ENCODE measurements at regions not wholly inside any gene's neighbourhood (a gene's known extent, or its start where the extent isn't known, plus 50 kb on each side); places are given as distances from the start of the nearest gene placed in this dataset.
"Not testable (repeated sequence)": the region's sequence is repeated elsewhere in the genome, so short reads cannot be mapped to it uniquely, and the experiment has no call there.

- DNase-seq (ENCODE audit: low read depth) = peak; percentile 67
Measured at GRCh38 chr3:153029350-153029749, 132.7 kb upstream of the RAP2B start.

- DNase-seq (ENCODE audit: low read depth) = no peak
Measured at GRCh38 chr3:153032891-153033290, 129.1 kb upstream of the RAP2B start.

GRCh38 chr3:153036846-153037245, 125.2 kb upstream of the RAP2B start:
- DNase-seq (ENCODE audit: low read depth) = no peak

- DNase-seq (ENCODE audit: low read depth) = no peak
Measured at GRCh38 chr3:153038367-153038766, 123.7 kb upstream of the RAP2B start.

- no peak for DNase-seq (ENCODE audit: low read depth)
Measured at GRCh38 chr3:153038779-153039178, 123.2 kb upstream of the RAP2B start.

GRCh38 chr3:153041181-153041580, 120.8 kb upstream of the RAP2B start:
- DNase-seq (ENCODE audit: low read depth) = no peak

DNA sequence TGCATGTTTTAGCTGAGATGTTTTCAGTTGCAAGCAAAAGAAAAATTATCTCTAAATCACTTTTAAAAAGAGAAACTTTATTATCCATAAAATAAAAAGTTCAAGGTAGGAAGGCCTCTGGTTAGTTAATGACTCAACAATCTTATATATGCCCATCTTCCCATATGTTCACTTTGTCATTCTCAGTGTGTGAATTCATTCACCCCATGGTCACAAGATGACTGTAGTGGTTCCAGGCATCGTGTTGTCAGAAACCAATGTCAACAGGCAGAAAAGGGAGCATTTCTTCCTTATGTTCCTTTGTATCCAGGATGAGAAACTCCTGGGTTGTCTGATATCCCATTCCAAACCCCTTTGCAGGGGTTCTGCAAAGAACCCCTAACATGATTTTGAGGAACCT, 119.9 kb upstream of the RAP2B start:
- DNase-seq (ENCODE audit: low read depth) = no peak

DNA sequence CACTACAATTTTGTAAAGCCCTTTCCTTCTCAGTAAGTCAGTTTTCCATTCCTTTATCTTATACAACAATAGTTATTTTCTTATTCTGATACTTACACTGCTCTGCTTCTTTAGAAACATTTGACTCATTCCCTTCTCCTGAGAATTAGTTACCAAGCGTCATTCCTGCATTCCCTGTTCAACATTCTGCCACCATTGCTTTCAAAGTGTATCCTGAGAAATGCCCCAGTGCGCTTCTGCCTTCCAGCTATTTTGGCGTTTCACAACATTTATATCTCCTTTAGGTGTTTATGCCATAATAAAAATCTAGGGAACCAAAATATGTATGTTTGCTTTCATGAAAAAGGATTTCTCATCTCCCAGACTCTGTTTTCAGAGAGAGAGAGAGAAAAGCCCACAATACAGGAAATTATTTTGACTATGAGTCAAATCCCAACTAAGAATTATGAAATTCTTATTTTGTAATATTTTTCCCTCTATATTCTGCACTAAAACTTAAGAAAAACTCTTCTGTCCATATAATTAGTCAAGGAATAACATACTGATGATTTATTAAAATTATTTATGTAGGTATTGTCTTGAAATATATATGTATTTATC, 118.2 kb upstream of the RAP2B start:
- no peak for DNase-seq (ENCODE audit: low read depth)

DNA sequence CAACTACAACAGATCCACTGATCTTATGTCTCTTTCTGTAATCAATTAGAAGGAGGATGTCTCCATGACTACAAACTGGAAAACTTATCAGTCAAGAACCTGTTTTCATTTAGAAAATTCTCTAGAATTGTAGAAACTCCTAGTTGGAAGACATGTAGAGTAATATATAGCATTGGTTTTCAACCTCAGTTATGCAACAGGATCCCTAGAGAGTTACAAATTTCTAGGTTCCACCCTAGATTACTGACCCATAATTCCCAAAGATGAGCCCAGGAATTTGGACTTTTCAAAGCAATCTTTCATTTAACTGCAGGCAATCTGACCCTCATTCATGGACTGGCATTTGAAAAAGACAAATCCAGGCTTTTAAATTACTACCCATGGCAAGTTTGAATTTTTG, 116.9 kb upstream of the RAP2B start:
- DNase-seq (ENCODE audit: low read depth) = no peak

GRCh38 chr3:153050978-153051377, 111.0 kb upstream of the RAP2B start:
- no peak for DNase-seq (ENCODE audit: low read depth)

DNA sequence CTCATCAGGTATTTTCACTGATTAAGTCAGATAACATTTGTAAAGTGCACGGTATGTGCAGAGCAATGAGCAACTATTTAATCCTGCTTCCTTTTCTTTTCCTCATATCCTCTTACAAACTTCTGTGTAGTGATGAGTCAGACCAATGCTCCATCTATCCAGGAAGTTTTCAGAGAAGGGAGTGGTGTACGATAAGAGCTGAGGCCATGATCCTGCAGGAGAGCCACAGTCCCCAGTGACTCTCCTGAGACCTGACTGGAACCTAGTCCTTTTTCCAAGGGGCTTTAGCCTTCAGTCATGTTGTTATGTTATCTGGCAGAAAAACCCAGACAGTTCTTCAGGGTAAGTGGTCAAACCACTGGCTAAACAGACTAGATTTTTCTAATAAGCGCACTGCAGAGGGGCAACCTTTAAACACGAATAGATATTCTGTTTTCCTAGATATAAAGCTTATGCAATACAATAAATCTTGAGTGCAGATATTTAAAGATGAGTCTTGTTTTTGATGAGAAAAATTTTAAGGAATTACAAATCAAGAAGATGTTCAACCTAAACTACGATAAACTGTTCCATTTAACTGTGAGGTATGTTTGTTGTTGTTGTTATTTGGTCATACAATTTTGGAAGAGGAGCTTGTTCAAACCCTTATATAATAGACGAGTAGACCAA, 110.5 kb upstream of the RAP2B start:
- peak; percentile 83 for DNase-seq (ENCODE audit: low read depth)

GRCh38 chr3:153052096-153052460, 109.9 kb upstream of the RAP2B start:
- DNase-seq (ENCODE audit: low read depth) = peak; percentile 85

- DNase-seq (ENCODE audit: low read depth) = no peak
Measured at GRCh38 chr3:153055217-153055616, 106.8 kb upstream of the RAP2B start.

DNA sequence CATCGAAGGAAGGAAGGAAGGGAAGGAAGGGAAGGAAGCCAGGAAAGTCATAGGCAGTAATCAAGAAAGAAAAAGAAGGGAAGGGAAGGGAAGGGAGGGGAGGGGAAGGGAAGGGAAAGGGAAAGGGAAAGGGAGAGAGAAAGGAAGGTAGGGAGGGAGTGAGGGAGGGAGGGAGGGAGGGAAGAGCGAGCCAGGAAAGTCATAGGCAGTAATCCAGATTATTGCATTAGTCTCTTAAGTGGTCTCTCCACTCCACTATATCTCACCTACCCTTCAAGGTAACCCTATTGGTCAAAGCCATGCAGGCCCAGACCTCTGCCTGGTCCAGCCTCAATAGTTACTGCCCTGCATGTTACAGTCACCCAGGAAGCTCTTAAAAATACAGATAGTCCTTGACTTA, 106.2 kb upstream of the RAP2B start:
- no peak for DNase-seq (ENCODE audit: low read depth)

DNA sequence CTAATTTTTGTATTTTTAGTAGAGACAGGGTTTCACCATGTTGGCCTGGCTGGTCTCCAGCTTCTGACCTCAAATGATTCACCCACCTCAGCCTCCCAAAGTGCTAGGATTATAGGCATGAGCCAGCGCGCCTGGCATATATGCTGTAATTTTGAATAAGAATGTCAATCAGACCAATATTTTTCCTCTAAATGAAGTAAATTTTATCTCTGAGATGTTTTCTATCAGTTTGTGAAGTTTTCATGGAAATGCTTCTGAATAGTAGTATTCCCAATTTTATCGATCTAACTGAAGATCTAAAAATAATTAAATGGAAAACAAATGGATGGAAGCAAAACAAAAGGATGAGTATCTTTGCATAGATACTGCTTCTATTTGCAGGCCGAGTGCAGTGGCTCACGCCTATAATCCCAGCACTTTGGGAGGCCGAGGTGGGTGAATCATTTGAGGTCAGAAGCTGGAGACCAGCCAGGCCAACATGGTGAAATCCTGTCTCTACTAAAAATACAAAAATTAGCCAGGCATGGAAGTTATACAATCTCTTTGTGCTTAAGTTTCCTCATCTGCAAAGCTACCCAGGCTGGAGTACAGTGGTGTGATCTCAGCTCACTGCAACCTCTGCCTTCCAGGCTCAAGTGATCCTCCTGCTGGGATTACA, 103.9 kb upstream of the RAP2B start:
- DNase-seq (ENCODE audit: low read depth) = not testable (repeated sequence)

GRCh38 chr3:153060346-153060745, 101.7 kb upstream of the RAP2B start:
- DNase-seq (ENCODE audit: low read depth) = no peak

GRCh38 chr3:153061938-153062528, 100.0 kb upstream of the RAP2B start:
- DNase-seq (ENCODE audit: low read depth) = no peak

DNA sequence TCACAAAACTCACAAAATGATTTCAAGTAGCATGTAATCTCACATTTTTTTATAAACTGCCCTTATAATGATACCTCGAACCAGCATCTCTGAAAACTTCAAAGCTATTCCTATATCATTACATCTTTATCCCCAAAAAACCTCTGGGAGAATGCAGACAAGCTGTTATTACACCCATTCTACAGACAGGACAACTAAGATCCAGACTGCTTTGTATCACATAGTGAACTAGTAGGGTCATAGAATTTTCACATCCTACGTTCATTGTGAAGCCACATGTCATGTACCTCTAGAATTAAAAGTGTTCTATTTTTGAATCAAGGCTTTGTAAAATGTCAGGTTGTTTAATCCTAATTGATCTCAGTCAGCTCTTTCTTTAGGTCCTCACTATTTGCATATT, 98.7 kb upstream of the RAP2B start:
- no peak for DNase-seq (ENCODE audit: low read depth)

DNA sequence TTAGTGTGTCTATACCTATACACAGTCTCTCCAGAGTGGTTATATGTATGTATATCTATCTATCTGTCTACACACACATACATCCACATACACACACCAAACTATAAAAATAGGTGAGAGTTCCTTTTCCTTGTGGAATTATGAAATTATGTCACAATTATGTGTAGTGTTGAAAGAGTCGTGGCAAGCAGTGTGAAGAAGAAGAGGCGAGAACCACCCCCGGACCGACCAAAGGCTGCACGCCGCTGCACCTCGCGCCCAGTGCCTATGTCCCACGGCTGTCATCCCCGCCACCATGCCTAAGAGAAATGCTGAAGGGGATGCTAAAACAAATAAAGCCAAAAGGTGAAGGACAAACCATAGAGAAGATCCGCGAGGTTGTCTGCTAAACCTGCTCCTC, 95.0 kb upstream of the RAP2B start:
- no peak for DNase-seq (ENCODE audit: low read depth)

DNA sequence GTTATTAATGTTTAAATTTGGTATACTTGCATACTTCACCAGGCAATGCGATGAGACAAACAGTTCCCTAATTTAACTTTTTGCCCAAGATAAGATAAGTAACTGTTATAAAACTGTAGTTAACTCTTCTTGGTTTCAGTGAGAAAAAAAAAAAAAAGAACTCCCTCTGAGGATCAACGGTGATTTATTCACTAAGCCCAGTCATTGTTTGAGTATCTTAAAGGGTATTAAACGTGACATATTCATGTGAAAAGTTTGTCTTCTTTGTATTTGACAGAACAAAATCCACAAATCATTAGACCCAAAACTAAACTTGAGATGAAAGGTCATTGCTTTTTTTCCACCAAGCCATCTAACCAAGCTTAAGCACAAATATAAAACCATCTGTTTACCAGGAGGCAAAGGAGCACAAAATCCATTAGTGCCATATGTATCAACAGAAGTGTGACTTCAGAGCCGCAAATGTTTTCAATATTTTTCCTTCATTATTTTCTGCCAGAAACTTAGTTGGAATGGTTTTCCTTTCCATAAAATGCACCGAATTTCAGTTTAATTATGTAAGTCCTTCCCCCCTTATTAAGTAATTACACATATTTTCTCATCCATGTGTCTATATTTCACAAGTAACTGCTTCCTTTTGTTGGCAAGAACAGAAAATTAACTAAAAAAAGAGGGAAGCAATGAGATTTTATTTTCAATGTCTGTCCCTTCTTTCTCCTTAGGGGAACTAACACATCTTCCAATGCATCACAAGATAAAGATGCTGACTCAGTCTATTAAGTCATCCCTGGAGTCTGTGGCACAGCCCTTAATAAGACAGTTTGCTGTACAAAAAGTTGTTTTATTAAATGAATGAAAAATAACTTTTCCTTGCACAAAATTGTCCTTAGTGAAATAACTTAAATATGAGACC, 92.2 kb upstream of the RAP2B start:
- DNase-seq (ENCODE audit: low read depth) = peak; percentile 55

DNA sequence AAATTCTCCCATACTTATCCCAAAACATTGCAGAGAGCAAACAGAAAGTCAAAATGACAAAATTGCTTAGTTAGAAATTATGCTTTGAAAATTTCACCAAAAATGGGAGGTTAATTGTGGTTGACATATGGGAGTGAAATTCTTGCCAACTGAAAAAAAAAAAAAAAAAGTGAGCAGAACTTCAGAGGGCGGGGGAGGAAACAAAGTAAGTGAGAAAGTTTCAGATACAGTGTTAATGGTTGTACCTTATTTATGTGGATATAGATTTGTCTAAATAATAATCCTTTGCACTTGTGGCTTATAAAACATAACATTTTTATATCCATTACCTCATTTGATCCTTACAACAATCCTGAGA, 91.5 kb upstream of the RAP2B start:
- no peak for DNase-seq (ENCODE audit: low read depth)

DNA sequence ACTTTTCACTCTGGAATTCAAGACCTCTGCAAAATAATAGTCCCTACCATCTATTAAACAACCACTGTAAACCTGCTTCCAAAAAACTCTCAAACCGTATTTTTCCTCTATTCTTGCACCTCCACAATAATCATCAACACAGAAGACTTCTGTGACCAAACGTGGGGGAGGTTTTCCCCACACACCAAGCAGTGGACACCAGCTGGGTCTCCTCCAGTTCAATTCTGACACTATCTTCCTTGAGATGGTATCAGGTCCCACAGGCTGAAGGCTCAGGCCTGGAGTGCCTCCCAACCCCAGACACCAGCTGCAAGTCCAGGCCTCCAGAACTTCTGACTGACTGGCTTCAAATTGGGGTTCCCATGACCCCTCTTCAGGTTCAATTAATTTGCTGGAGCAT, 89.6 kb upstream of the RAP2B start:
- no peak for DNase-seq (ENCODE audit: low read depth)

All from non-pigmented ciliary epithelial cell (primary cell).